ENCODE measurements at regions not wholly inside any gene's neighbourhood (a gene's known extent, or its start where the extent isn't known, plus 50 kb on each side); places are given as distances from the start of the nearest gene placed in this dataset.

- H3K36me3 ChIP-seq (ENCODE audit: insufficient read depth in 1 of 2, low read depth in 1 of 2), result no peaks in the 10 kb centered on the region
- TF ChIP-seq CTCF (IDR thresholded peaks at IDR 0.05), result no peak
- H3K4me1 ChIP-seq, result no peaks in the 10 kb centered on the region
- H3K27me3 ChIP-seq (ENCODE audit: insufficient read depth in 3 of 3, low read length in 2 of 3), result no peaks in the 10 kb centered on the region
- H3K9me3 ChIP-seq, result no peaks in the 10 kb centered on the region
- ATAC-seq, result no peak
- intact Hi-C loops (cut with DNase I), result loop anchor here in 1 of 2 donors (10.0 kb wide), 1 partner anchor 723 kb away; no protein-coding TSS in a partner anchor
- no peak for DNase-seq
- H3K4me3 ChIP-seq, result no peak overlapping the region
- H3K27ac ChIP-seq, result no peak overlapping the region
Observed at GRCh38 chr2:164068063-164068462, 332.3 kb upstream of the FIGN start.

GRCh38 chr2:164066095-164066494, 330.3 kb upstream of the FIGN start:
- no peaks in the 10 kb centered on the region for H3K4me1 ChIP-seq
- DNase-seq, result no peak
- no peak for TF ChIP-seq CTCF (IDR thresholded peaks at IDR 0.05)
- H3K27ac ChIP-seq, result no peak overlapping the region
- 87 to 95% (median 90%) methylated on average over 1 of the region's 1 CpG for WGBS, 3 donors
- no peaks in the 10 kb centered on the region for H3K9me3 ChIP-seq
- H3K36me3 ChIP-seq (ENCODE audit: insufficient read depth in 1 of 2, low read depth in 1 of 2), result no peaks in the 10 kb centered on the region
- no peak overlapping the region for H3K4me3 ChIP-seq
- H3K27me3 ChIP-seq (ENCODE audit: insufficient read depth in 3 of 3, low read length in 2 of 3), result no peaks in the 10 kb centered on the region
- intact Hi-C loops (cut with DNase I), result loop anchor here in 1 of 2 donors (10.0 kb wide), 1 partner anchor 721 kb away; no protein-coding TSS in a partner anchor
- no peak for ATAC-seq

- no peak overlapping the region for H3K27ac ChIP-seq
- intact Hi-C loops (cut with DNase I), result loop anchor here in 1 of 2 donors (10.0 kb wide), 1 partner anchor 720 kb away; no protein-coding TSS in a partner anchor
- no peaks in the 10 kb centered on the region for H3K36me3 ChIP-seq (ENCODE audit: insufficient read depth in 1 of 2, low read depth in 1 of 2)
- DNase-seq (no peak), ATAC-seq (no peak)
- no peaks in the 10 kb centered on the region for H3K27me3 ChIP-seq (ENCODE audit: insufficient read depth in 3 of 3, low read length in 2 of 3)
- no peak overlapping the region for H3K4me3 ChIP-seq
- no peak for TF ChIP-seq CTCF (IDR thresholded peaks at IDR 0.05)
- no peaks in the 10 kb centered on the region for H3K4me1 ChIP-seq
- 78 to 85% (median 79%) methylated on average over 2 of the region's 2 CpGs for WGBS, 3 donors
- H3K9me3 ChIP-seq, result no peaks in the 10 kb centered on the region
Observed at GRCh38 chr2:164065038-164065437, 329.2 kb upstream of the FIGN start.

- Histone ChIP-seq H3K36me3 (ENCODE audit: insufficient read depth in 1 of 2, low read depth in 1 of 2) (no peaks in the 10 kb centered on the region), H3K27me3 (ENCODE audit: insufficient read depth in 3 of 3, low read length in 2 of 3) (no peaks in the 10 kb centered on the region), H3K9me3 (no peaks in the 10 kb centered on the region), H3K27ac (no peak overlapping the region), H3K4me3 (no peak overlapping the region), H3K4me1 (no peaks in the 10 kb centered on the region)
- DNase-seq (no peak), ATAC-seq (peak in 3 of 4 donors; percentile 23 to 49 (median 36))
- peak; percentile 56 for TF ChIP-seq CTCF (IDR thresholded peaks at IDR 0.05)
- 21 to 33% (median 28%) methylated on average over 2 of the region's 2 CpGs for WGBS, 3 donors
- intact Hi-C loops (cut with DNase I), result loop anchor here (5.0 to 10.0 kb wide), 2 partner anchors 714 to 716 kb away; no protein-coding TSS in a partner anchor
Observed at GRCh38 chr2:164061129-164061746, 325.4 kb upstream of the FIGN start.

GRCh38 chr2:164060031-164060430, 324.2 kb upstream of the FIGN start:
- 71 to 94% (median 85%) methylated on average over 2 of the region's 2 CpGs for WGBS, 3 donors
- Histone ChIP-seq H3K36me3 (ENCODE audit: insufficient read depth in 1 of 2, low read depth in 1 of 2) (no peaks in the 10 kb centered on the region), H3K27me3 (ENCODE audit: insufficient read depth in 3 of 3, low read length in 2 of 3) (no peaks in the 10 kb centered on the region), H3K27ac (no peak overlapping the region), H3K4me3 (no peak overlapping the region), H3K4me1 (no peaks in the 10 kb centered on the region), H3K9me3 (no peaks in the 10 kb centered on the region)
- no peak for TF ChIP-seq CTCF (IDR thresholded peaks at IDR 0.05)
- intact Hi-C loops (cut with DNase I), result loop anchor here (5.0 to 10.0 kb wide), 2 partner anchors 713 to 715 kb away; no protein-coding TSS in a partner anchor
- ATAC-seq (no peak), DNase-seq (no peak)

Measured in psoas muscle (tissue), 7 donors.